ENCODE measurements at regions not wholly inside any gene's neighbourhood (a gene's known extent, or its start where the extent isn't known, plus 50 kb on each side); places are given as distances from the start of the nearest gene placed in this dataset.

GRCh38 chr18:40860189-40860588, 1094.8 kb upstream of the PIK3C3 start:
- no peak for DNase-seq

DNA sequence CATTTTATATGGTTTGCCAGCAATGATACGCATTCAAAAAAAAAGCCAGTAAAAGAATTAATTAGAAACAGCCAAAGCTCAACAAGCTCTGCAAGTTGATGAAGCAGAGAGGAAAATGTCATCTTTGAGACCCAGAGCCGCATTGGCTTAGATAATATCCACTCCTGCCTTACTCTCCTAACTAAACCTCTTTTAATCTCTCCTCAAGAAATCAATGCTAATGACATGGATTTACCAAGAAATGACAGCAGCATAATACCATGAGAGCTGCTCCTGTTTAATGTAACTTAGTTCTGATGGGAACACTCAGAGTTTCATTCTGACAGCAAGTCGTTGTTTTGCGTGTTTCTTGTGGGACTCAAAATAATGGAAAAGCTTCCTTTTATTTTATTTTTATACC, 1099.4 kb upstream of the PIK3C3 start:
- no peak for DNase-seq

DNA sequence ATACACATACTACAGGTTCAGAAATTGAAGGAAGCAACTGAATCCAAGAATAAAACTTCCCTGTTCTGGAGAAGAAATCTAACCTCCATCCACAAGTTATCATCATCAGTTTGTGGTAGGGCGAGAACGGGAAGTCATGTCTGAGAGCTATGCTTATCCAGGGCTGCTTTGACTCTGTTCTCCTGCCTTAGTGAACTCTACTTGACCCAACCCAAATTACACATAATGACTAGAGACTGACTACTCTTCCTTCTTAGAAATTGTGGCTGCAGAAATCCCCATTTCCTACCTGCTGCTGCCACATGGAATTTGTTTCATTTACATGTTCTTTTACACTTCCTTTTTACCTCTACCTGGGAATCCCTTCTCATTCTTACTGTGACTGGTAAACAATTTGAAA, 1102.6 kb upstream of the PIK3C3 start:
- DNase-seq: no peak

DNA sequence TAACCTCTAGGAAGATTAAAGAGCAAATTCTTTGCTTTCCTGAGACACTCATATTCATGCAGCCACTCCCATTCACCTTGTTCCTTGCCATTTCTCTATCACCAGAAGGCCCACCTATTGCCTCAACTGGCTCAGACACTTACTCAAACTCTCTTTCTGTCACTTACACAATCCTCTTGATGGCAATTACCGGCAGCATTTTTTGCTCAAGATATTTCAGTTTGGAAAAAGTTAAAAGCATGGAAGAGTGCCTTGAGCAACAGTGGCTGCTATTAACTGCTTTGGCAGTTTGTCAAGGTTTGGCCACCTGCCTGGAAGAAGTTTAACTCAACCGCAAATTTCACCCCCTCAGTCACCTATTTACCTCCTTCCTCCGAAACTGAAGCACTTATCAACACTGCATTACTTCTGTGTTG, 1104.0 kb upstream of the PIK3C3 start:
- DNase-seq: no peak

GRCh38 chr18:40849886-40850285, 1105.1 kb upstream of the PIK3C3 start:
- DNase-seq: no peak

- no peak for DNase-seq
These were observed 1113.6 kb upstream of the PIK3C3 start for GRCh38 chr18:40841467-40841866.

GRCh38 chr18:40841063-40841462, 1114.0 kb upstream of the PIK3C3 start:
- DNase-seq: no peak

- DNase-seq: no peak
These were observed 1122.7 kb upstream of the PIK3C3 start for GRCh38 chr18:40832362-40832761.

DNA sequence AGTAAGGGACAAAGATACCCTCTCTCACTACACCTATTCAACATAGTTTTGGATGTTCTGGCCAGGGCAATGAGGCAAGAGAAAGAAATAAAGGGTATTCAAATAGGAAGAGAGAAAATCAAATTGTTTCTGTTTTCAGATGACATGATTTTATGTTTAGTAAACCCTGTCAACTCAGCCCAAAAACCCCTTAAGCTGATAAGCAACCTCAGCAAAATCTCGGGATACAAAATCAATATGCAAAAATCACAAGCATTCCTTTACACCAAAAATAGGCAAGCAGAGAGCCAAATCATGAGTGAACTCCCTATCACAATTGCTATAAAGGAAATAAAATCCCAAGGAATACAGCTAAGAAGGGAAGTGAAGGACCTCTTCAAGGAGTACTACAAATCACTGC, 1130.7 kb upstream of the PIK3C3 start:
- DNase-seq: no peak

DNA sequence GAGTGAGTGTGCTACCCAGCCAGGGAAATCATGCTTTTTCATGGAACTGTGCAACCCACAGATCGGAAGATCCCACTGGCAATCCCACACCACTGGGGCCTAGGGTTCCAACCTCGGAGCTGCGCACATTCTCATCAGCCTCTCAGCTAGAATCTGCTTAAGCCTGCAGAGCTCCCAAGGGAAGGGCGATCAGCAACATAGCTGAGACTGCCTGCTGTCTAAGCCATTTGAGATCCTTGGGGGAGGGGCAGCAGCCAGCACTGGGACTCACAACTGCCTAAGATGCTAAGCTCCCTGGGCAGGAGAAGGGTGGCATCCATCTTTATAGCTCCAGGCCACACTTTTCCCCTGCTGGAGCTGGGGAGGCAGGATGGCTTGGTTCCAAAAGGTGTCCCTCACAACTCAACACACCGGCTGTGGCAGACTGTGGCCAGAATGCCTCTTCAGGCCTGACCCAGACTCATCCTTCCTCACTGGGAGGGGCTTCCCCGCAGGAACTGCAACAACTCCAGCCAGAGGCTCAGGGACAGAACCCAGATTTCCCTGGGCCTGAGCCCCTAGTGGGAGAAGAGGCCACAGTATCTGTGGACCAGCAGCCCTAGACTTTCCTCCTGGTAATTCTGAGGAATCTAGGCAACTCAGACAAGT, 1133.3 kb upstream of the PIK3C3 start:
- no peak for DNase-seq

DNA sequence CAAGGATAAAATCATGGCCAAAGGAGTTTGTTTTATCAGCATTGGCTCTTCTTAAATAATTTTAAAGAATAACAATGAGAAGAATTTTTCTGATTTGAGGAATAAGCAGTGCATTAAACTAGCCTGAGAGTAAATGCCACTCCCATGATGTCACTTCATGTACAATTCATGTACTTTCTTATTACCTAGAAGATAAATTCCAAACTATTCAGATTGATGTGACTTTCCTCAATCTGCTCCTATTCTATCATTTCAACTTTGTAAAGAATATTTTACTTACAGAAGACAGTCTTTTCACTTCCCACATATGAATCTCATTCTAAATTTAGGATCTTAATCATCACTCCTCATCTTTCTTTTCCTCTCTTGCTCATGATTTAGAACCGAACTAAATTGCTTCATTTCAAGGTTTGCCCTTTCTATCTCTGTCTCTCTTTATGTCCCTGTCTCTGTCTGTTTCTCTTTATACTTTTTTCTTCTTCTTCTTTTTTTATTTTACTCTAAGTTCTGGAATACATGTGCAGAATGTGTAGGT, 1142.0 kb upstream of the PIK3C3 start:
- no peak for DNase-seq

GRCh38 chr18:40810372-40810771, 1144.7 kb upstream of the PIK3C3 start:
- no peak for DNase-seq

GRCh38 chr18:40789286-40789685, 1165.7 kb upstream of the PIK3C3 start:
- no peak for DNase-seq

GRCh38 chr18:40782453-40783130, 1172.4 kb upstream of the PIK3C3 start:
- DNase-seq: no peak

GRCh38 chr18:40769786-40770185, 1185.2 kb upstream of the PIK3C3 start:
- no peak for DNase-seq

- DNase-seq: no peak
These were observed 1194.8 kb upstream of the PIK3C3 start for GRCh38 chr18:40760251-40760650.

DNA sequence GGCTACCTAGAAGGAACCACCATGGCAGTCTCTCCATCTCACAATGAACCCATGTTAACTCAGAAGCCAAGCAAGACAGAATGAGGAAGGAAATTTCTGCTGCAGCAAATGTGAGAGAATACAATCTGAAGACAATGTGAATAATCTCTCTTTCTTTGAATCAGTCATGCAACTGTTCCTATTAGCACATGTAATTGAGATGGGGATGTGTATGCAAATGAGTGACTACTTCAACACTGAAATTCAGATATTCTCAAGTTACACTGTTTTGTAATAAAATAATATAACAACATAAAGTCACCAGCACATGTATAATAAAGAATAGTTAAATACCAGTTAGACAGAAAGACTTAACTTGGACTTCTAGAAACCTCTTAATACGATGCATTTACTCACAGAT, 1200.6 kb upstream of the PIK3C3 start:
- DNase-seq: no peak

DNA sequence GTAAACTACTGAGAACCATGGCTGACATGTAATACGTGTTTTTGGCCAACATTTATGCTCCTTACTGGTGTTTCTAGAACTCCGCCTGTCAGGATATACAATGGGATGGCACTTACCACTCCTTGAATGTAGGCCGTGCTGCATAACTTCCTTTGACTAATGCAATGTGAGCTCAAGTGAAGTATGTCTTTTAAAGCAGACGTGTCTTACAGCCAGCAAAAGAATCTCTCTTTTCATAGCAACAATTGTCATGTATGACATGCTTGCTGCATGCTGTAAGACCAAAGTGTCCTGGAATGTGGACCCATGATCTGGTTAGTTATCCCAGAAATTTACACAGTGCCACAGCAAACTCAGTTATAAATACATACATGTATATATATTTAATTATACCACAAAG, 1202.7 kb upstream of the PIK3C3 start:
- DNase-seq: no peak

DNA sequence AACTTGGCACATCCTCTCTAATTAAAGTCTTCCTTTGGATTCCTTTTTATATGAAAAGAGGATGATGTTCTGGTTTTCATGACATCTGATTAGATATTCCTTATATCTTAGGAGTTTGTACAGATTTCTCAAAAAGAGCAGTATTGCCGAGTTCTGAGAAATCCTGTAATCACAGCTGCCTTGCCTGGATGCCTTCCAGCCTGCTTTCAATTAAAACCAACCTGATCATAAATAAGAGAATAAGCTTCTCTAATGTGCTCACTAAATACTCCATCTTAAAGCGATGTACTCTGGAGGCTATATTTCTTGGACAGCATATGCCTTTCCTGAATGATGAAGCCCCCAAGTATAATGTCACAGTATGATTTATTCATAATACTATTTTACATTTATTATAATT, 1203.8 kb upstream of the PIK3C3 start:
- DNase-seq: no peak

DNA sequence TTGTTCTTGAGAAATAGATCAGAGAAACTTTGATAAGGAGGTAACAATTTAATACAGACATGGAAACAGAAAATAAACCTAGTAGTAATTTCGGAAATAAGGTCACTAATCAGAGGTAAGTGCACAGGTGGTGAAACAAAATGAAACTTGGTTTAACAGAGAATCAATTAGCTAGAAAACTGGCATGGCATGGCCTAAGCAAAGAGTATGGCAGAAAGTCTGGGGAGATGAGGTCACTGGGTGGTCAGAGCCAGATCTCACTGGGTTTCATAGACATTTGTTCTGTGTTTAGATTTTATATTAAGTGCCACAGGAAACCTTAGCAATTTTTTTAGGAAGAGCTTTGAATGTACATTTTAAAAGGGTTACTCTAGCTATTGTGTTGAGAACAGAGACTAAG, 1216.0 kb upstream of the PIK3C3 start:
- no peak for DNase-seq

DNA sequence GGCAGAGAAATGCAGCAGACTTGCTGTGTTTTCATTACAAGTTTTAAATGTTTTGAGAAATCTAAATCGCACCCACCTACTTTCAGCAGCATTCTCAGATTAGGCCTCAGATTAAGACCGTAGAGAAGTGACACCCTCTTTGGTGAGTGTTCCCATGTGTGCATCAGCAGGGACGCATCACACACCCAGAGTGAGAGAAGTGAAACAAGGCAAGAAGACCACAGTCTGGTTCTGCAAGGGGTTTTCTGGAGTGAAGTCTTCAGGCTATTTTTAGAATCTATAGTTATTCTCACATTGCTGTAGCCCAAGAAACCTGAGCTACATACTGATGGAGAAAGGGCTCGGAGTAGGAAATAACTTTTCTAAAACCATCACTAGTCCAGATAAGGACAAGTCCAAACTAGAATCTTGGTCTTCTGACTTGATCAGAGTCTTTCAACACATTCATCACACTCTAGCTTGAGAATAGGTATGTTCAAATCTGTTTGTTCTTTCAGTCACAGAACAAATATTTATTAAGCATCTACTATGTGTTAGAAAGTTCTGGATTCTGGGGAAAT, 1216.6 kb upstream of the PIK3C3 start:
- no peak for DNase-seq

GRCh38 chr18:40708726-40709125, 1246.3 kb upstream of the PIK3C3 start:
- DNase-seq: no peak

- DNase-seq: no peak
These were observed 1247.2 kb upstream of the PIK3C3 start for GRCh38 chr18:40707797-40708196.

GRCh38 chr18:40698129-40698528, 1256.9 kb upstream of the PIK3C3 start:
- DNase-seq: no peak

Data from hematopoietic multipotent progenitor cell treated with erythropoietin and hydrocortisone succinate and interleukin-3 and kit ligand, for 8 days (in vitro differentiated cells).